ENCODE measurements at regions not wholly inside any gene's neighbourhood (a gene's known extent, or its start where the extent isn't known, plus 50 kb on each side); places are given as distances from the start of the nearest gene placed in this dataset.

GRCh38 chr16:13634959-13635358 lies 285.0 kb upstream of the ERCC4 start:
- Histone ChIP-seq H3K27ac (no peak overlapping the region), H3K4me3 (no peak overlapping the region), H3K9me3 (no peaks in the 10 kb centered on the region), H3K27me3 (no peaks in the 10 kb centered on the region), H3K36me3 (ENCODE audit: low read depth, missing control alignments) (no peaks in the 10 kb centered on the region), H3K4me1 (no peaks in the 10 kb centered on the region)
- intact Hi-C loops (cut with DNase I; ENCODE audit: low total_unique reads) = no loop called here
- WGBS, 2 donors = 92 to 96% methylated on average over 6 of the region's 6 CpGs
- no peak for TF ChIP-seq POLR2A (IDR thresholded peaks at IDR 0.05)
- no peak for TF ChIP-seq CTCF (IDR thresholded peaks at IDR 0.05)
- no peak for DNase-seq

- no peak for DNase-seq
- 89 to 91% methylated on average over 2 of the region's 2 CpGs for WGBS, 2 donors
- Histone ChIP-seq H3K27ac (no peak overlapping the region), H3K9me3 (no peaks in the 10 kb centered on the region), H3K36me3 (ENCODE audit: low read depth, missing control alignments) (no peaks in the 10 kb centered on the region), H3K4me1 (no peaks in the 10 kb centered on the region), H3K27me3 (no peaks in the 10 kb centered on the region), H3K4me3 (no peak overlapping the region)
- intact Hi-C loops (cut with DNase I; ENCODE audit: low total_unique reads) = no loop called here
- no peak for TF ChIP-seq CTCF (IDR thresholded peaks at IDR 0.05)
- TF ChIP-seq POLR2A (IDR thresholded peaks at IDR 0.05) = no peak
These were observed 281.7 kb upstream of the ERCC4 start for GRCh38 chr16:13638218-13638617.

- intact Hi-C loops (cut with DNase I; ENCODE audit: low total_unique reads) = no loop called here
- Histone ChIP-seq H3K9me3 (no peaks in the 10 kb centered on the region), H3K36me3 (ENCODE audit: low read depth, missing control alignments) (no peaks in the 10 kb centered on the region), H3K27me3 (no peaks in the 10 kb centered on the region), H3K4me3 (no peak overlapping the region), H3K4me1 (no peaks in the 10 kb centered on the region), H3K27ac (no peak overlapping the region)
- no peak for DNase-seq
- TF ChIP-seq CTCF (IDR thresholded peaks at IDR 0.05) = no peak
- no peak for TF ChIP-seq POLR2A (IDR thresholded peaks at IDR 0.05)
- 93 to 96% methylated on average over 3 of the region's 3 CpGs for WGBS, 2 donors
These were observed 276.5 kb upstream of the ERCC4 start for GRCh38 chr16:13643412-13643811.

GRCh38 chr16:13645601-13646245 lies 274.2 kb upstream of the ERCC4 start:
- H3K27ac ChIP-seq = no peak overlapping the region
- 23 to 39% methylated on average over 6 of the region's 6 CpGs for WGBS, 2 donors
- no peaks in the 10 kb centered on the region for H3K36me3 ChIP-seq (ENCODE audit: low read depth, missing control alignments)
- H3K4me1 ChIP-seq = no peaks in the 10 kb centered on the region
- DNase-seq = no peak
- H3K27me3 ChIP-seq = no peaks in the 10 kb centered on the region
- TF ChIP-seq POLR2A (IDR thresholded peaks at IDR 0.05) (no peak), CTCF (IDR thresholded peaks at IDR 0.05) (no peak)
- H3K4me3 ChIP-seq = no peak overlapping the region
- intact Hi-C loops (cut with DNase I; ENCODE audit: low total_unique reads) = no loop called here
- H3K9me3 ChIP-seq = no peaks in the 10 kb centered on the region

- intact Hi-C loops (cut with DNase I; ENCODE audit: low total_unique reads) = no loop called here
- no peak overlapping the region for H3K27ac ChIP-seq
- no peaks in the 10 kb centered on the region for H3K9me3 ChIP-seq
- H3K4me3 ChIP-seq = no peak overlapping the region
- no peaks in the 10 kb centered on the region for H3K4me1 ChIP-seq
- 82 to 90% methylated on average over 8 of the region's 8 CpGs for WGBS, 2 donors
- no peaks in the 10 kb centered on the region for H3K36me3 ChIP-seq (ENCODE audit: low read depth, missing control alignments)
- no peak for DNase-seq
- TF ChIP-seq POLR2A (IDR thresholded peaks at IDR 0.05) = no peak
- no peak for TF ChIP-seq CTCF (IDR thresholded peaks at IDR 0.05)
- H3K27me3 ChIP-seq = no peaks in the 10 kb centered on the region
These were observed 259.1 kb upstream of the ERCC4 start for GRCh38 chr16:13660807-13661206.
